Fibroblast of peridontal ligament (primary cell): ENCODE measurements at regions not wholly inside any gene's neighbourhood (a gene's known extent, or its start where the extent isn't known, plus 50 kb on each side); places are given as distances from the start of the nearest gene placed in this dataset.

Experiments
- DNase-seq: peaks from one replicate; pipeline ENCODE4 v3.0.0-alpha.2; 2010; ENCODE audit errors: extremely low read depth

DNA sequence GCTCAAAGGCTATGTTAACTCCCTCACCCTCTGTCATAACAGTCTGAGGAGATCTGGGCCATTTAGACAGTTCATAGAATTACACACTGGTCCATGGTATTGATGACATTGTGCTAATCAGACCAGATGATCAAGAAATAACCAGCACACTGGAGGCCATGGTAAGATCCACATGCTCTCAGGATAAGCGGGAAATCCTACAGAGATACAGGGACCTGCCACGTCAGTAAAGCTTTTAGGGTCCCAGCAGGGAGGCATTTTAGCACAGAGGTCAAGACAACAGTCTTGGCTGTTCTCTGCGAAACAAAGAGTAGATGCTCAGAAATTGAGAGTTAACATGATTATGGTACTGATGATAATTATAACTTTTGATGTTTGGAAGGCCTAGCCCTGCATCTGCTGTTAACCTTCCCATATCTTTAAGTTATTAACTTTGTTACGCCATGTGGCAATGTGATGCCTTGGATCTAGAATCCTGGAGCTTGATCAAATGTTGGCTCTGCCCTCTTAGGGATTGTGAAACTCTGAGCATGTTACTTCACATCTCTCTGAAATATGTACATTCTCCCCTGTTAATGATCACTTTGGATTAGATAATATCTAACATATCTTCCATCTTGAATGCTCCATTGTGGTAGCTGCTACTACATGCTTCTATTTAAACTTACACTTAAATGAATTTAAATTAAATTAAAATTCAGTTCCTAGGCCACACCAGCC lies 172.0 kb upstream of the SOX9 start:
- DNase-seq = peak; percentile 25

DNA sequence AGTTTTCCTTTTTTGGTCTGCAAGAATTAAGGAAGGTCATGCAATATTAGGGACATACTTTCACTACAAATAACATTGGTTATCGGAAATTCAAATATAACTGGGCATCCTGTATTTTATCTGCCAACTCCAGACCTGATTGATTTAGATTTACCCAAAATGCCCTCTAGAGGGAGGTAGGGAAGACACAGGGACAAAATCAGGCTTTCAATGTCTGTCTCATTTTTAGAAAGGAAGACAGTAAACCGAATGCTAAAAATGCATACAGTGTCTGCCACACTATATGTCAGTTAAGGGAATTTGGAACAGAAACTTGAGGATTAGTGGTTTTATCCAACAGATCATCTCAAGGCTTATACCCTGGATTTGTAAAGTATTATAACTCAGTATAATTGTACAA lies 161.7 kb upstream of the SOX9 start:
- peak; percentile 40 for DNase-seq

DNA sequence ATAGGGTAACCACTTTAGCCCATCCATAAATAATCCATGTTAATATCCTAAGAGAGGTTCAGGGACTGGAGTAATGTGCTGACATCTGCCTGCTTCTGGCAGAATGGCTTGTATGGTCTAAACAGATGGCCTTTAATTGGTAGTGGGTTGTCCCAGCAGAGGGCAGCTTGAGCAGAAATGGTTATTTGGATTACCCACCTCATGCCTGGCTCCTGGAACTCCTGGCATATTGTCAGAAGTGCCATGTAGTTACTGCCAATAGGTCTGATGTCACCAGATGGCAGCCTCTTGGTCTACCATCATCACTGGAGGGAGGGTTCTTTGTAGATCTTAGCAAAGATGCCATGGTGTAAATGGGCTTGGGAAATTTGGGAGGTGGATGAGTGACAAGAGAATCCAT lies 157.5 kb upstream of the SOX9 start:
- no peak for DNase-seq

DNA sequence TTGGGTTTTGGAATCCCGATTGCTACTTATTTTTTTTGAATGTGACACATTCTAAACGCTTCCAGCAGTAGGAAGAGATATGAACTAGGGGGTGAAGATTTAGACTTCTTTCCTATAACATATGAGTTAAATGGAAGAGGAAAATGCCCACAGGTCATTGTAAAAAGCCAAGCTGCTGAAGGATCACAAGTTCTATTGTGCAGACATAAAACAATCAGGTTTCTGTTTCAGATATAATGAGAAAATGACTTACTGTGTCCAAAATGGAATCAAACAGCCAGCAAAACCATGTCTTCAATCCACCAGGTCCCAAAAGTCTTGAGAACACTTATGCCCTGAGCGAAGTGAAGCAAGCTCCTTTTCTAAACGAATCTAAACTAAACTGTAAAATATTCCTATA lies 157.0 kb upstream of the SOX9 start:
- DNase-seq = no peak

DNA sequence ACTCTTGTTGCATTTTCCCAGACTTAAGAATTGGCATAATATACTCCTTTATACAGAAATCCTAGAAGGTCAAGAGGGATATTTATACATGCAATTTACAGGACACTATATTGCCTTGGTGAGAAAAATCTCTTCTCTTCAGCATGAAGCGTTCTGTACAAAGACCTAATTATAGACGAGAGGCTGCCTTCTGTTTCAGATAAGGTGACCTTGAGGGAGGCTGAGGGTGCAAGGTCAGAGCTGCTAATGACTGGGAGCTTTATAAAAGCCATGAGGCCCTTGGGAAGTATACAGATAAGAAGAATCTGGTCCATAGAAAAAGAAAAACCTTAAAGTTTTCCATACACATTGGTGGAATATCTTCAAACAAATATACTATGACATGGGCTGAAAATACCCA lies 156.3 kb upstream of the SOX9 start:
- no peak for DNase-seq

DNA sequence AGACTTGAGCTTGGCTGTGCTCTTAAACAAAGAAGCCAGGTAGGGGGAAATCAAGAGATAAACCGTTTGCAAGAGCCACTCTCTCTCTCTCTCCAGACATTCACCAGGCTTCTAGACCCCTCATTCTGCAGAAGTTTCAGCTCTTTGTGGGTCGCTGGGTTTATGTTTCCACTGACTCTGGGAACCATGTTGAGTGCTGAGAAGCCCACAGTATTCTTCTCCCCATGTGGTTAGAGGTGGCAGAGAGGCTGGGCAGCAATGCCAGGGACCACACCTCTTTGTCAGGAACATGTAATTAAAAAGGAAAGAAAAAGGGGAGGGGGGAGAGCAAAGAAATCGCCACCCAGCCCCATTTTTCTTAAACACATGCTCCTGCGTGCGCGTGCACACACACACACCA lies 154.8 kb upstream of the SOX9 start:
- DNase-seq = no peak

DNA sequence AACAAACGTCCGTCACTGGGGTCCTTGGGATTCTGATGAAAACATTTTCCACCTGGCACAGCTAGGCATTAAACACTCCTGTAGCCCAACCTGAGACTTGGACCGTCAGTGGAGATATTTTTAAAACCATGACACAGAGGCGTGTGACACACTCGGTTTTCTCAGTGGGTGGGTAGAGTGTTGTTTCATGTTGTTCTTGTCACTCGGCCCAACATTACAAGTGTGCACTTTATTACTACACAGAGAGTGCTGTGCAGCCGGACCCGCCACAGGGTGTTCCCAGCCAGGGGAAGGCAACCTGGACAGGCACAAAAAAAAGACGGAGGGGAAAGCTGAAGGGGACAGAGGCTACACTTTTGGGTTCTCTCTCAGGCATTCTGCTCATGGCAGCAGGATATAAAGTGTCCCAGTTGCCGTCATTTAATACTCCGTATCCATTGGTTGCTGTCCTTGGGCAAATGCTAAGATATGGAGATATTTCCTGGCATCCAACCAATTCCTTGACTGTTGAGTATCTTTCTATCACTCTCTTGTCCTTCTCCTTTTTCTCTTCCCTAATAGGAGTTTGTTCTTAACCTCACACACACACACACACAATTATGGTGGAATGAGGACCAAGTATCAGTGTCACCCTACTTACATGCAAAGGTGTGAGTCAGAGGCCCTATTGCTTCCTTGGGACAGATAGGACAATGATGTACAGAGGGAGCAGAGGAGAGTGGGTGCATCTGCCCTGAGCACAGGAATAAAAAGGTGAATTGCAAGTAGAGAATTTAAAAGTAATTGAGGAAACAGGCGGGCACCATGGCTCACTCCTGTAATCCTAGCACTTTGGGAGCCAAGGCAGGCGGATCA lies 154.1 kb upstream of the SOX9 start:
- no peak for DNase-seq

DNA sequence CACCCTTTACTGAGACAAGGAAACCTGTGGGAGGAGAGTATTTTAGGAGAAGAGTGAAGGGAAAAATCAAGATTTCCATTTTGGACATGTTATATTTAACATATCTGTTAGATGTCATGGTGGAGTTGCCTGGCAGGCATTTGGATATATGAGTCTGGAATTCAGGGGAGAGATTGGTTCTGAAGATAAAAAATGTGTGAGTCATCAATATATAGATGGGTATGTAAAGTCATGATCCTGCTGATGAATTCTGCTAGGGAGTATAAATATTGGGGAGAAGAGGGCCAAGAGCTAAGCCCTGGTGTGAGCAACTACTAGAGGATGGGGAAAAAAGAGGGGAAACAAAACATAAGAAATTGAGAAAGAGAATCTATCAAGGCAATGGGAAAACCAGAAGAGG lies 151.3 kb upstream of the SOX9 start:
- DNase-seq = no peak

DNA sequence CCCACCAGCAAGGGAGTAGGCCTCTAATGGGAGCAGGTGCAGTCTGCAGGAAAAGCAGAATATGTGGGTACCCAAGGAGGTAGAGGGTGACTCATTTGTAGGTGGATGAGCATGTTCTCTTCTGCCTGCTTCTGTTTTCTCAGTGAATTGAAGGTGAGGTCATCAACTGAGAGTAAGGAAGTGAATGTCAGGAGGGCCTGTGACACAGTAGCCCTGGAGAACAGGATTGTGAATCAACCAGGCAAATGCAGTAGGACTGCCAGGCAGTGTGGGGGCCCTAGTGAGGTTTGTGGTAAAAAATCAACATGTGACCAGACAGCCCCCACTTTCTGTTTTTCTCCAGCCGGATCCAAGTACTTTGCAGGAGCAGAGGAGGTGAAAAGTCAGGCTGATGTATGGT lies 150.5 kb upstream of the SOX9 start:
- no peak for DNase-seq

DNA sequence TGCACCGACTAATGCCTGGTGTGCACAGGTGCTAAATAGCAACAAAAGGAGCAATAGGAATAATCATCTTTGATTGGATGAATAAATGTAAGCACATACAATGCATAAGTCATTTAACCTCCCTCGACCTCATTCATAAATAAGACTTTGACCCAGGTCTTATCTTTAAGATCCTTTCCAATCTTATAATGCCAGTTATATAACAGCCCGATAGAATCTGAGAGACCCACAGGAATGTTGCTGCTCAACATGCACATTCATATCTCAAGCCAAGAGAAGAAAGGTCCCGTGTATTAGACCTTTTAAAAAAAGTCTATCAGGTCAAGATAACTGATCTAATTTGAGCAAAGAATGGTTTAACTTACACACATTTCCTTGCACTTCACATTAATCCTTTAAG lies 146.8 kb upstream of the SOX9 start:
- no peak for DNase-seq

DNA sequence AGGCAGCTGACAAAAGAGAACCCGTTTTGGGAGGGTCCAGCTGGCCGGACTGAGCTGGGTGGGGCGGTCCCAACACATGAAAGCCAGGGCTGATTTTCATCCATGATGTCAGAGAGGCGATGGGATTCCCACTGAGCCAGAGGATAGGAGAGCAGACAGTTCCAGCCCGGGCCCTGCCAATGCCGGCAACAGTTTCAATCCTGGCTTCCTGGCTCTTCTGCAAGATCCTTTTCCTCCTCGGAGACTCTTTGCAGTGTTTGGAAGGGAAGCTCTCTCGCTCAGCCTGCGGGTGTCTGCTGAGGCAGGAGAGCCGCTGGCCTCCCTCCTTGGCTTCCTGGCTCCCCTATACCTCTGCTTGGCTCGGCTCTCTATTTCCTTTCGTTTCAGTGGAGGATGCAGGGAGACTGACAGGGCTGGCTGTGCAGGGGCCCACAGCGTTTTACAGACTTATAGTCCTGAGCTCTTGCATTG lies 145.5 kb upstream of the SOX9 start:
- DNase-seq = peak; percentile 77

DNA sequence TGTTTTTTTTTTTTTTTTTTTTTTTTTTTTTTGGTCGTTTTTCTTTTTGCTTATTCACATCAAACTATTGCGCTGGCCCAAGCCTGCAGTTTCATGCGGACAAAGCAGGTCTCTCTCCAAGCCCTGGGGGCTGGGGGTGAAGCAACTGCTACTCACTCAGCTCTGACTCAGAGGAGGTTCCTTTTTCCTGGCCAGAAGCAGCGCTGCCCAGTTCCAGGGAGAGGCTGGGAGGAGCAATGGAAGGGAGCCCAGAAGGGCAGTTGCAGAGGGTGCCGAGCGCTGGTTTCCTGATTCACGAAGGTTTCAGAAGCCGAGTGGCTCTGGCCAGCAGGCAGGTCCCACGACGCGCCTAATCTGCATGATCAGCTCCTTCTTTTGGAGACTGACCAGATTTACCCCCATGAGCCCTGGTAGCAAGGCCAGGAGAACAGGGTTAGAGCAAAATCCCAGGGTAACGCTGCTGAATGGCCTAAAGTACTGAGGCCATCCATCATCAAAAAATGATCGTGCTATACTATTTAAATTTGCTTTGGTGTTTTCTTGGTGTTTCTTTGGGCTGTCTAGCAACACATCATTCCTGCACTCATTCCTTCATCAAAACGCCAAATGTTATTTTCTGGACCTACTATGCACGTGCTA lies 144.7 kb upstream of the SOX9 start:
- peak; percentile 97 for DNase-seq

DNA sequence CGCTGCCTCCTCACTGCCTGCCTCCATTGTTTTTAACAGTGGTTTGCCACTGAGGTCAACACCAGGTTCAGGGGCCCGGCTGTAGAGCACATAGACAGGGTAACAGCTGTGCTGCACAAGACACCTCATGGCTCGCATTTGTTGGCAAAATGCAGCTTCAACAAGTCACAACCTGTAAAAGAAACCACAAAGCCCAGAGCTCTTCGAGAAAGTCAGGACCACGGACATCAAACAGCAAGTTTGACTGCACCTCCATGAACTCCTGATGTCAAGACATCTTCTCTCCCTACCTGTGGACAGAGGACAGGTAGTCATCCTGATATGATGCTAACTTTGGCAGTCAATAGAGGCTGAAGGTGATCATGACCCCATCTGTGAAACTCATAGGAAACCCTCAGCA lies 142.4 kb upstream of the SOX9 start:
- DNase-seq = no peak

DNA sequence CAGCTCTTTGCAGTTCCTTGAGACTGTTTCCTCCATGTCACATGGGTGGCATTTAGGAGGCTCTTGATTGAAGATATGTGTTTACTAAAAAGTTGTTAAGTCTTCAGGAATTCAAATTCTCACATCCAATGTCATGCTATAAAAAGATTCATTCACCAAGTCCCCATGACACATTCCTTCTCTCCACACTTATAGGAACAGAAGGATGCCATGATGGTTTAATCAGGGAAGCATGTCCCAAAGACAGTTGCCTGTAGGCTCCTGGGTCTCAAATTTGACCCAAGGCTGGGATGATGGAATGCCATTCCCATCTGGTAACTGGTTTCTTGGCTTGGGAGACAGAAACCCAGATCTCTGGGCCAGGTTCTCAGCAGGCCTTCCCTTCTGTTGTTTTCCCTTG lies 140.6 kb upstream of the SOX9 start:
- DNase-seq = no peak

DNA sequence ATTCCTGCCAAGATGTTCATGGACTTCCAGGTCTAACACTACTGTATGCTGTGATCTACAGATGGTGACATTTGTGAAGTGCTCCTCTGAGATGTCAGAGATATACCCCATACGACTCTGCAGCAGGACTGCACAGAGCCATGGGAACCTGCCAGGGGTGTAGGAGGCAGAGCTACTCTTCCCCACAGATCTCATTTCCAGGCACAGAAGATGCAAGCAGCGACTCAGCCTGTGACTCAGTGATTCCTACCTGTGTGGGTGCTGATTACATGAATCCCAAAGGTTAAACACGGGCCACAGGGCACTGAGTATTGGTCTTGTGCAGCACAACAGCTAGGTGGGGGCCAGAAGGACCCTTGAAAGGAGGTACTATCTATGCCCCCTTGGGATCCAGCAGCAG lies 137.0 kb upstream of the SOX9 start:
- DNase-seq = no peak

DNA sequence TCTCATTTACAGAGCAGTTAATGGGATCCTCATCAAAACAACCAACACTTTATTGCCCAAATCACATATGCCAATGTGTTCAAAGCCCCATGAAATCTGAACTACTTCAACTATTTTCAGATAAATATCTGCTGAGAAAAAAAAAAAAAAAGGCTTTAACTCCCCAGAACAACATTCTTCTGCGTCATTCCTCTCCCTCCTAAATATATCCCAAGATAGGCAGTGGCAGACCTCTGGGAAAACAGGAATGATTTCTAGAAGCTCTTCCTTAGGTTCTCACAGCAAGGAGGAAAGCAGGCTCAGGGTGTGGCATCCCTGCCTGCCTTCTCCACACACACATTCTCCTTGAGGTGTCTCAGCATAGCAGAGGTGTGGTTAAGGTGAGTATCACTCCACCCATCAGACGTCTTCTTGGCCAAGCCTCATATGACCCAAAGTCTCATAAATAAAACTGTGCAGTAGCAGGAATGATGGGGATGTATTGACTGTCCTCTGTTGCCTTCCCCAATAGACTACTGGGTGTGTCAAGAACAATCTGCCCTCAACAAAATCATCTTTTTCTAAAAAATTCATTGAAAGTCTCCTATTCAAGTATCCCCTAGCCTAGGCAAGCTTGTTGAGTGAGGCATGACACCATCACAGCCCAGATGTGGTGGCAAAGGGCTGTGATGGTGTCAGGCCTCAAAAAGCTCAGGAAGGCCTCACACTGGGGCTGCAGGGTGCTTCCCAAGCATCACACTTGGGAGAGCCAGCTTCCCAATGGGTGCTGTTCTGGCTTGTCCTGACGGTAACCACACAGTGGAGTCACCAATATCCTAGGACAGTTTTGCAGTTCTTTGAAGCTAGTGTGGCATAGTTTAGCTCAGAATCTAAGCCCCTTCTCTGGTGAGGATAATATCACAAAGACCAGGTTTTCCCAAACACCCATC lies 135.4 kb upstream of the SOX9 start:
- DNase-seq = peak; percentile 56

DNA sequence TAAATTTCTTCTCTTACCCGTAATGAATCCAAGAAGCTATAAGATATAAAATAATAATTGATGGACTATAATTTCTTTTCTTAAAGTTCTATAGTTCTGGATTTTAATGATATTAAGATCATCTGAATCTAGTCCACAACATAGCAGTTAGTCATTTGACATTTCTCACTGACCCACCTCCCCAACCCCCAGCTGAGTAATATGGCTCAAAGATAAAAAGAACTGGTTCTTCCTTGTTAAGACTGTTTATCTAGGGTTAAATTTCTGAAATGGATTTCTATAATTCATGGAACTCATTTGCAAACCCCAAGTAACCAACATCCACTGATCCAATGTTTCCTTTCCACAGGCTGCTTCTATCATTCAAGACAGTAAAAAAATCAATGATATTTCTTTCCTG lies 133.9 kb upstream of the SOX9 start:
- DNase-seq = no peak

DNA sequence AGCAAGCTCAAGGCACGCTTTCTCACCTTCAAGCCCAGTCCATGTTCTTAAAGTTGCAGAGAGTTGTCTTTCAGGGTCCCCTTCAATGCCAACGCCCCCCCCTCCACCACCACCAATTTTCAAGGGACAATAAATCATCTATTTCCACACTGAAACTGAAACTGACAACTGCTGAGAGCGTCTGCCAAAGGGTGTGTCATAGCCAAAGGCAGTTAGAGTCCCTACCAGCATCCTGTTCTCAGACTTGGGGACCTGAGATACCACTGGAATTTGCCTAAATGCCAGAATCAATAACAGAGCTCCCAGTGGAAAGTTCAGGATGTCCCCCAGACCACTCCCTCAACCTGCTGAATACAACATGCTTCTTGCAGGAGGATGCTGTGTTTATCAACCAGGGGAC lies 133.2 kb upstream of the SOX9 start:
- DNase-seq = peak; percentile 30

DNA sequence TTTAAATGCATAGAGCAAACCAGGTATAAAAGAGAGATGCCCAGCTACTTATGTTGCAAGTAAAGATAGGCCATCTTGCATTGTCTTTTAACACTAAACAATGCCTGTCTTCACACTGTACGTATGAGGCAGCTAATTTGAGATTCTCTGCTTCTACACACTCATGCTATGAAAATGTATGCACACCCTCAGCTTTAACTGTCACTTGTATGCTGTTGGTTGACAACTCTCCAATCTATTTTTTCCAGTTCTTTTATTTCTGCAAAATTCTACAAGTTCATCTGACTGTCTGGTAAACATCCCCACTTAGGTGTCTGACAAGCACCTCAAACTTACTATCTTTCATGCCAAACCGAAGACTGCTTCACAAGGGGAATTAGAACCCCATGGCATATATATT lies 131.7 kb upstream of the SOX9 start:
- no peak for DNase-seq

DNA sequence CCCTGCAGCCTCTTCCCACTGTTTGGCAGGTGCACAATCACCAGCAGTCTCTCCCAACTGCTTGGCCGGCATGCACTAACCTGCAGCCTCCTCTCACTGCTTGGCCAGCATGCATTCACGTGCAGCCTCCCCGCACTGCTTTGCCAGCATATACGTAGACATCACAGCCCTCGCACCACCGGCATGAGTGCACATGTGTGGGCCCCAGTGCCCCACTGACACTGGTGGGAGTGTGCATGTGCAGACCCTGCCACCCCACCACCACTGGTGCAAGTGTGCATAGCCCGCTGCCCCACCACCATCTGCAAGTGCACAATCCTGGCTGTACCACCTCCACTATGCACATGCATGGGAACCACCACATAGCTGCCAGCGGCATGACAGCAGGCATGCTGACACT lies 127.5 kb upstream of the SOX9 start:
- DNase-seq = no peak

DNA sequence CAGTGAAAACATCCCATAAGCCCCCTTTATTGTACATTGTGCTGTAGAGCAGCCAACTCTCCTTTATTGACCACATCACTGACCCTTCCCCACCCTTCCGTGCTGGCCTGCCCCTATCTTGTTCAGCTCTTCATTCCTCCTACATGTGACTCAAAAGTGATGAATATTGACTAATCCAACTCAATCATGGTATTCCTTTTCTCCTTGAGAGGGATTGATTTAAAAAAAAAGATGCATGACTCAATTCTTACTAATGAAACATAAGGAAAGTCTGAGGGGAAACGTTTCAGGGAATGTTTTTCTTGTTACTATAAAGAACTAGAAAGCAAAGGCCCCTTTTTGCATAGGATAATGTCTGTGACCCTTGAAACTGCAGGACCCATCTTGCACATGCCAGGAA lies 125.2 kb upstream of the SOX9 start:
- peak; percentile 47 for DNase-seq

DNA sequence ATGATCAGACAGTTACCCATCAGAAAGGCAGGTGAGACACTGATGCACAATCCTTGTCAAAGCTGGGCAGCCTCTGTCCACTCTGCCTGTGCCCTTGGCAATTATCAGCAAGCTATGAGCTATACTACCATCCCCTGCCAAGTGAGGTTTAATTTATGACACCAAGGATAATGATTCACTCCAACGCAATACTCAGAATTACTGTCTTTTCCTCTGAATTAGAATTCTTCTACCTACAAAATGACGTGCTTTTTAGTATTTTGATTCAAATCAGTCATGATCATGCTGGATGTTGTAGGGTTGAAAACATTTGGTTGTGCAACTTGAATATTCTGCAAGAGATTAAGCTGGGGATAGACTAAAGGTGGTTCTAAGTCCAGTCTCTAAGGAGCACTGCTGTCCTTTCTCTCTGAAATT lies 116.8 kb upstream of the SOX9 start:
- no peak for DNase-seq
